Panc1 (cell line): ENCODE measurements at regions not wholly inside any gene's neighbourhood (a gene's known extent, or its start where the extent isn't known, plus 50 kb on each side); places are given as distances from the start of the nearest gene placed in this dataset.

ENCODE experiments used
- ATAC-seq: fragments of 200-7000 bp; cut with Tn5 transposase; 2 replicates; pipeline ENCODE4 v1.9.1; 2020; ENCODE audit warnings: mild to moderate bottlenecking, moderate library complexity
- BruUV-seq: library from RNA; stranded (reverse); fragments of 400-500 nt; replicated peaks from 2 replicates; lab custom pipeline; 2021; lab: Mats Ljungman, UMichigan
- CTCF ChIA-PET: fragments of 300-600 bp; sonication (Branson Sonifier 250); formaldehyde crosslinking; loops from one replicate; lab custom pipeline; 2022; ENCODE audit warnings: antibody characterized with exemption; lab: Charles Lee
- POLR2A ChIA-PET: fragments of 300-600 bp; sonication (Branson Sonifier 250); formaldehyde crosslinking; loops from one replicate; lab custom pipeline; 2022; ENCODE audit warnings: antibody characterized with exemption; lab: Charles Lee
- DNase-seq: peaks from one replicate; pipeline ENCODE4 v3.0.0-alpha.2; 2010; ENCODE audit warnings: low read depth, low spot score
- H3K27ac ChIP-seq: 2 replicates; pipeline ENCODE4 v1.5.1; 2011; ENCODE audit warnings: mild to moderate bottlenecking, low read length, inconsistent platforms
- H3K27me3 ChIP-seq: fragments of 200-500 bp; sonication (Bioruptor generic); 2 replicates; pipeline ENCODE4 v1.6.0; 2014; ENCODE audit warnings: low read length, inconsistent platforms; ENCODE audit not compliant: control insufficient read depth, insufficient read depth
- H3K36me3 ChIP-seq: fragments of 200-500 bp; sonication (Bioruptor generic); 2 replicates; pipeline ENCODE4 v1.5.1; 2014; ENCODE audit warnings: inconsistent platforms, mild to moderate bottlenecking, low read length, moderate library complexity; ENCODE audit not compliant: control insufficient read depth, insufficient read depth
- H3K4me1 ChIP-seq: 2 replicates; pipeline ENCODE4 v1.5.1; 2011; ENCODE audit warnings: inconsistent platforms, mild to moderate bottlenecking, low read length, moderate library complexity; ENCODE audit not compliant: control insufficient read depth, insufficient read depth
- H3K4me3 ChIP-seq, 2 experiments: 2 replicates each; pipeline ENCODE4 v1.5.1; 2011 to 2012; ENCODE audit warnings: low read depth in 2 of 2, low read length in 2 of 2, mild to moderate bottlenecking in 2 of 2, inconsistent platforms in 1 of 2, moderate library complexity in 1 of 2
- H3K9me3 ChIP-seq: fragments of 200-500 bp; sonication (Bioruptor generic); 2 replicates; pipeline ENCODE4 v1.5.1; 2014; ENCODE audit warnings: low read depth, mild to moderate bottlenecking, inconsistent platforms, low read length, moderate library complexity; ENCODE audit not compliant: control insufficient read depth, insufficient read depth
- POLR2AphosphoS5 ChIP-seq: IDR thresholded peaks from 2 replicates; pipeline ENCODE4 v1.6.1; 2012; ENCODE audit warnings: mild to moderate bottlenecking, low read depth, low read length, moderate library complexity
- REST ChIP-seq, 2 experiments: IDR thresholded peaks; 2 replicates each; pipeline ENCODE4 v1.6.1; 2011 to 2012; ENCODE audit warnings: low read depth in 2 of 2, control low read depth in 1 of 2, low read length in 1 of 2, mild to moderate bottlenecking in 1 of 2, moderate library complexity in 1 of 2; ENCODE audit not compliant: insufficient read depth in 1 of 2
- SIN3A ChIP-seq: IDR thresholded peaks from 2 replicates; pipeline ENCODE4 v1.6.1; 2012; ENCODE audit warnings: low read depth, mild to moderate bottlenecking, low read length, moderate library complexity, borderline replicate concordance; ENCODE audit not compliant: insufficient read depth
- TCF7L2 ChIP-seq: IDR thresholded peaks from 2 replicates; pipeline ENCODE4 v1.6.1; 2011; ENCODE audit warnings: mild to moderate bottlenecking, low read depth, low read length, inconsistent platforms
- in situ Hi-C: cut with HindIII; loops from 2 replicates; pipeline ENCODE4 v1.10.0; 2016; ENCODE audit warnings: low sequenced_read_pairs, low pct_unique_long_range_greater_than_20kb
- intact Hi-C: fragments of 100-400 bp; cut with micrococcal nuclease; formaldehyde crosslinking; loops from one replicate; pipeline ENCODE4 v1.10.0; 2022; ENCODE audit not compliant: unreplicated experiment
- TF ChIP-seq, protein P1 (sequence below): fragments of 450-650 bp; IDR thresholded peaks from 2 replicates; pipeline ENCODE4 v1.5.1; 2017; ENCODE audit warnings: mild to moderate bottlenecking

GRCh38 chr10:2989292-2989947 is 77.9 kb upstream of the PFKP start:
- Histone ChIP-seq H3K4me1 (peaks cover 5% of the 10 kb centered on the region), H3K9me3 (no peaks in the 10 kb centered on the region), H3K36me3 (no peaks in the 10 kb centered on the region), H3K27me3 (no peaks in the 10 kb centered on the region), H3K27ac (no peak overlapping the region), H3K4me3 (no peak overlapping the region)
- in situ Hi-C loops: no loop called here
- ChIA-PET CTCF (no interaction called here), POLR2A (no interaction called here)
- intact Hi-C loops: no loop called here
- TF ChIP-seq, protein P1, sequence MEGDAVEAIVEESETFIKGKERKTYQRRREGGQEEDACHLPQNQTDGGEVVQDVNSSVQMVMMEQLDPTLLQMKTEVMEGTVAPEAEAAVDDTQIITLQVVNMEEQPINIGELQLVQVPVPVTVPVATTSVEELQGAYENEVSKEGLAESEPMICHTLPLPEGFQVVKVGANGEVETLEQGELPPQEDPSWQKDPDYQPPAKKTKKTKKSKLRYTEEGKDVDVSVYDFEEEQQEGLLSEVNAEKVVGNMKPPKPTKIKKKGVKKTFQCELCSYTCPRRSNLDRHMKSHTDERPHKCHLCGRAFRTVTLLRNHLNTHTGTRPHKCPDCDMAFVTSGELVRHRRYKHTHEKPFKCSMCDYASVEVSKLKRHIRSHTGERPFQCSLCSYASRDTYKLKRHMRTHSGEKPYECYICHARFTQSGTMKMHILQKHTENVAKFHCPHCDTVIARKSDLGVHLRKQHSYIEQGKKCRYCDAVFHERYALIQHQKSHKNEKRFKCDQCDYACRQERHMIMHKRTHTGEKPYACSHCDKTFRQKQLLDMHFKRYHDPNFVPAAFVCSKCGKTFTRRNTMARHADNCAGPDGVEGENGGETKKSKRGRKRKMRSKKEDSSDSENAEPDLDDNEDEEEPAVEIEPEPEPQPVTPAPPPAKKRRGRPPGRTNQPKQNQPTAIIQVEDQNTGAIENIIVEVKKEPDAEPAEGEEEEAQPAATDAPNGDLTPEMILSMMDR: no peak
- TF ChIP-seq POLR2AphosphoS5: no peak
- ATAC-seq (no peak), DNase-seq (no peak)
- no TSS peak for BruUV-seq

GRCh38 chr10:2987185-2987768 is 80.1 kb upstream of the PFKP start:
- no peaks in the 10 kb centered on the region for H3K27me3 ChIP-seq
- H3K36me3 ChIP-seq: no peaks in the 10 kb centered on the region
- CTCF ChIA-PET: no interaction called here
- no peak overlapping the region for H3K27ac ChIP-seq
- no peak for ATAC-seq
- H3K4me1 ChIP-seq: peaks cover 5% of the 10 kb centered on the region
- BruUV-seq: no TSS peak
- POLR2A ChIA-PET: interaction anchor here (0.7 kb wide), 1 partner anchor 28 kb away, joined by 10 read pairs; no protein-coding TSS in a partner anchor
- DNase-seq: no peak
- no peak overlapping the region for H3K4me3 ChIP-seq
- no peak for TF ChIP-seq POLR2AphosphoS5
- no peak for TF ChIP-seq SIN3A
- TF ChIP-seq, protein P1: no peak
- TF ChIP-seq TCF7L2: no peak
- no peak for TF ChIP-seq REST (IDR thresholded peaks at IDR 0.05; ENCODE audit: insufficient read depth in 1 of 2, low read depth in 2 of 2, low read length in 1 of 2)
- in situ Hi-C loops: no loop called here
- intact Hi-C loops: no loop called here
- no peaks in the 10 kb centered on the region for H3K9me3 ChIP-seq
